ENCODE measurements at regions not wholly inside any gene's neighbourhood (a gene's known extent, or its start where the extent isn't known, plus 50 kb on each side); places are given as distances from the start of the nearest gene placed in this dataset.

DNA sequence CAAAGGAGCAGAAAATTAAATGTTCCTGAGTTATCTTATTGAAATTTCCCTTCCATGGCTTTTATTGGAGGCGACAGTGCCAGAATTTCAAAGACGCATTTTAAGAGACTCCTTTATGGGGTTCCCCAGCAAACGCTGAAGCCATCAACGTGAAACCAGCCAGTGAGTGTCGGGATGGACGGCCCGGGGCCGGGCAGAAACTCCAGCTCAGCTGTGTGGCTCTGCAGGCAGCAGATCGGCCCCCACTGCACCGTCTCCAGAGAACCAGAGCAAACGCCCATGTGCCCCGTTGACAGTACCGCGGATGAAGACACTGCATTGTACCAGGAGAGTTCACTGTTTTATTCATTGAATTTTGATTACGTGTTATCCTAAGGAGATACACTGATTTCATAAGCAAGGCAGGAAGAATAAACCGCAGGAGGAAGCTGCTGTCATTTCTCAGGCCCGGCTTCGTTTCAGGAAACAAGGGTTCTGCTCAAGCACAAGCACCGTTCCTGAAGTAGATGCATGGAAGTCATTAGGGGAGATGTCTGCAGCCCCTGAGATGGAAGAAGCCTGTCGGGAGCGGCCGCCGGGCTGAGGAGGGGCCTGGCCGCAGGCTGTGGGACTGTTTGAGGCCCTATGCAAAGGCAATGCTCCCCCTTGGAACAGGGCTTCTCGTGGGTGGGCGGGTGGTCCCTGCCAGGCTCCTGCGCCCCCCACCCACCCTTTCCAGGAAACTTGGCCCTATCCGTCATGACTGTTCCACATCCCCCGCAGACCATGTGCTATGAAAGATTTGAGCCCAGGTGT lies 639.7 kb downstream of the TBC1D22A start:
- TF ChIP-seq POLR2AphosphoS5 (IDR thresholded peaks at IDR 0.05; ENCODE audit: borderline replicate concordance, low read depth, low read length) (no peak), EZH2 (IDR thresholded peaks at IDR 0.05) (no peak), FOXP2 (optimal IDR thresholded peaks at IDR 0.05; ENCODE audit: control extremely low read depth, extremely low read length, insufficient read depth) (no peak)
